HG03095 (cell line): ENCODE measurements at regions not wholly inside any gene's neighbourhood (a gene's known extent, or its start where the extent isn't known, plus 50 kb on each side); places are given as distances from the start of the nearest gene placed in this dataset.
"Not testable (repeated sequence)": the region's sequence is repeated elsewhere in the genome, so short reads cannot be mapped to it uniquely, and the experiment has no call there.

Source experiments
- ATAC-seq: cut with Tn5 transposase; IDR thresholded peaks from one replicate; pipeline ENCODE4 v1.9.1; 2021; ENCODE audit warnings: moderate library complexity; ENCODE audit not compliant: unreplicated experiment

DNA sequence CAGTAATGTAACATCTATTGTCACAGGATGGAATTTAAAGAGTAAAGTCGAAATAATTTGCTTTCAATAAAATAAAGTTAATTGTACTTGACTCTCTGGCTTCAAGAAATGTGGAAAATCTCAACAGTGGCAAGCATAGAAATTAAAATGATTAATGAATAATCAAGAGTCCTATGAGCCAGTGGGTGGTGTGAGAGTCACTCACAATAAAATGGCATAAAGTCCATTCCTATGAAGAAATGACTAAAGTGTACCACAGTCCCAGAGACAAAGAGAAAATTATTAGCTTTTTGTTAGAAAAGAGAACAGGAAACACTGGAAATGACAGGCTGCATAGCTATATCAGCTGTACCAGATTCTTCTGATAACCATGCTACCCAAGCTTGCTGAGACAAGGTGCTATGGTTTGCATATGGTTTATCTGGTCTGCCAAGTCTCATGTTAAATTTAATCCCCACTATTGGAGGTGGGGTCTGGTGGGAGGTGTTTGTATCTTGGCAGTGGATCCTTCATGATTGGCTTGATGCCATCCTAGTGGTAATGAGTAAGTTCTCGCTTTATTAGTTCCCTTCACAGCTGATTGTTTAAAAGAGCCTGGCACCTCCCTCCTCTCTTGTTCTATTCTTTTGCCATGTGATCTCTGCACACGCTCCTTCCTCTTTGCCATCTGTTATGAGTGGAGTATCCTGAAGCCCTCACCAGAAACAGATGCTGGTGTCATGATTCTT is 647.7 kb upstream of the ITGA1 start:
- no peak for ATAC-seq

DNA sequence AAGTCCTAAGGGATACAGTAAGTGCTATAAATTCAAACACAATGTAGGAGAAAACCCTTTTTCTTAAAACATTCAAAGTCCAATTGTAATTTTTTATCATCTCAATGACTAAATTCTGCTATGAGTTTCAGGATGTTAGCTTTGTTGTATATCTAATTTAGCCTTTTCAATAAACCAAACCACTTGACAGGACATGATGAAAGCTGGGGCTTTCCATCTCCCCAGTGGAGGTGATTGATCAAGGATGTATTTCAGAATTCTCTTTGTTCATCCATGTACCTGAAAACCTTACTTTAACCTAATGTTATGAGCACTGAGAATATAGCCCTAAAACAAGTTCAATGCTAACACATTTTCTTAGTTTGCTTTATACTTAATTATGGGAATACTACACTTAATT is 639.0 kb upstream of the ITGA1 start:
- no peak for ATAC-seq

DNA sequence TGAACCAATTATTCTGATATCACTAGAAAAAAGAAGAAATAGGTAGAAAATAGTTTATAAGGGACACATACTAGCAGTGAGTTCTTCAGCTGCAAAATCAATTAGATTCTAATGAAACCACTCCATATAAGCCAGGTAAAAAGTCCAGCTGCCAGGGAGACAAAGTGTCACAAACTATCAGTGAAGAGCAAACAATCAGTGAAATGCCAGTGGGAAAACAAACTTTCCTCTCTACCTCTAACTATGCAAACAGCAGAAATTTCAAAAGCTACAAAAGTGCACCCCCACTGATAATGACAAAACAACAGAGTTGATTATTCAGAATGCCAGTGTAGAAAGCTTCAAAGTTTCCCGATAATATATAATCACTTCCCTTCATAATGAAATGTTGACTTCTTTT is 637.2 kb upstream of the ITGA1 start:
- no peak for ATAC-seq

DNA sequence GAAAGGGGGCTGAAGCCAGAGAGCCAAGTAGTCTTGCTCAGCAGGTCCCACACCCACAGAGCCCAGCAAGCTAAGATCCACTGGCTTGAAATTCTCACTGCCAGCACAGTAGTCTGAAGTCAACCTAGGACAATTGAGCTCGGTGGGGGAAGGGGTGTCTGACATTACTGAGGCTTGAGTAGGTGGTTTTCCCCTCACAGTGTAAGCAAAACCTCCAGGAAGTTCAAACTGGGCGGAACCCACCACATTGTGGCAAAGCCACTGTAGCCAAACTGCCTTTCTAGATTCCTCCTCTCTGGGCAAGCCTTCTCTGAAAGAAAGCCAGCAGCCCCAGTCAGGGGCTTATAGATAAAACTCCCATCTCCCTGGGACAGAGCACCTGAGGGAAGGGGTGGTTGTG is 630.9 kb upstream of the ITGA1 start:
- ATAC-seq, result not testable (repeated sequence)

DNA sequence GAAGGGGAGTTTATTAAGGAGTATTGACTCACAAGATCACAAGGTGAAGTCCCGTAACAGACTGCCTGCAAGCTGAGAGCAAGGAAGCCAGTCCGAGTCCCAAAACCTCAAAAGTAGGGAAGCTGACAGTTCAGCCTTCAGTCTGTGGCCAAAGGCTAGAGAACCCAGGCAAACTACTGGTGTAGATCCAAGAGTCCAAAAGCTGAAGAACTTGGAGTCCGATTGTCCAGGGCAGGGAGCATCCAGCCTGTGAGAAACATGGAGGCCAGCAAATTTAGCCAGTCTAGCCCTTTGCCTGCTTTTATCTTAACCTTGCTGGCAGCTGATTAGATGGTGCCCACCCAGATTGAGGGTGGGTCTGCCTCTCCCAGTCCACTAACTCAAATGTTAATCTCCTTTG is 621.9 kb upstream of the ITGA1 start:
- not testable (repeated sequence) for ATAC-seq

DNA sequence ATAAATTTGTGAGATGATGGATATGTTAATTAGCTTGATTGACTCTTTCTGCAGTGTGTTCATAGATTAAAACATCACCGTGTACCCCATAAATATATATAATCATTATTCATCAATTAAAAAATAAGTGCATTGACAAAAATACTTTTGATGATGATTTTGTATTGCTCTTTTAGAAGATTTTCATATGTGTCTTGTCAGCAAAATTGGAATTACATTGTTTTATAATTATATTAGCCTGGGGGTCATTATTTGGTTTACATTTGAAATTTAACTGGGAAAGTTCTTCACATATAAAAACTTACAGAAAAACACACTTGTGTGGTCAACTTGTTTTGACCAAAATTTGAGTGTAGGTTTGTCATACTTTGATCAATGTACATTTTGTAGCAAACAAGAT is 614.6 kb upstream of the ITGA1 start:
- ATAC-seq, result no peak

DNA sequence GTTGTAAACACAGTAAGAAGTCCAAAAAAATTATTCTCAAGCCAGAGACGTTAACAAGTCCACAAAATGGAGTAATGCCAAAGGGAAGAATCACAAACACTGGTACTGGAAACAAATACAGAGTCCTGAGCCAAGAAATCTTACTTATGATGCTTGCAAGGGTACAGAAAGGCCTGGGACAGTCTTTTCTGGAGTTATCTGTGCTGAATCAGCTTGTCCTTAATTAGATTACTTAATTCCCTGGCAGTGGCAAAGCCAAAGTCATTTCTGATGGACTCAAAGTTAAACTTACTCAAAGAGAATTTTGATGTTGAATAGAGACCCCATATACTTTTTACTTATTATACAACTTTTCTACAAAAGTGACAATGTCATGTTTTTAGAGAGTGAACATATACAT is 610.5 kb upstream of the ITGA1 start:
- ATAC-seq, result no peak

DNA sequence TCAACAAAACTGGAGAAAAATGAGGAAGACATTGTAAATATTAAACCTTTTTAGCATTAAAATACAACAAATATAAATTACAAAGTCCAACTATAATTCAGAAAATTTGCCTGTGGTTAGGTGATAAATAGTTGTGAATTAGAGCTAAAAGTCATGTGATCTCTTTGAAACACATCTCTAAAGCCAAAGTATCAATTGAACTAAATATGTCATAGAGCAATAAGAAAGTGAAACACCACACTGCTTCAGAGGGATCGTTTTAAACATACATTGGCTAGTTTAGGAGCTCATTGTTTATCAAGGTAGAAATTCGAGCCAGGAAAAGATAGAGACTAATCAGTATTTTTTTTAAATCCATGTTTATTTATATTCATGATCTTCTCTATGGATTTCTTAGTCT is 606.3 kb upstream of the ITGA1 start:
- no peak for ATAC-seq

DNA sequence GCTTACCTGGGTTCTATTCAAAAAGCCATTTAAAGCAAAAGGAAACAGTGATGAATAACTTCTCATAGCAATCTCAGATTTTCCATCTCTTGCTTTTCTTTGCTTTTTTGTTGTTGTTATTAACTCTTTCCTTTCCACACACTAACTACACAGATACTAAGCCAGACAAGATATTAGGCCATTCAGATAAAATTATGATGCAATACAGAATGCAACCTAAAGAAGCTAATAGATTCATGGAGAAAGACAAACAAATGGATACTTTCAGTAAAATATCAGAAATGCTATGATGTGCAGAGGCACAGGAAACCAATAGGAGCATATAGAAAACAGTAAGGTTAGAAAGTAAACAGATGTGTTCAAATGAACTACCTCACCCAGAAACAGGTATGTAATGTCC is 597.0 kb upstream of the ITGA1 start:
- ATAC-seq, result no peak

DNA sequence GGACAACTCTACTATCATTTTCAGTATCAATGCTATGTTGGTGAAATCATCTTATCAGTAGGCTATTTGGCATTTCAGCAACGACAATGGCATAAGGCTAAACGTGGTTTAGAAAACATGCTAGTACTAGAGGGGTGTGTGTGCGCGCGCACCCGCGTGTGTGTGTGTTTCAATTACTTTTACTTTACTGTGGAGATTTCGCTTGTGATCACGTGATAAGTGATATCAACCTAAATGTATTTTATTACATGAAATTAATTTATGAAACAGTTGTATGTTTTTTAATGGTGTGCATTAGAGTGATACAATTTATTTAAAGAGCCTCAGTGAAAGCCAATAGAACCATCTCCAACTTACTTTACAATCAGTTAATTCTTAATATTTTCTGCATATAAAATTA is 587.9 kb upstream of the ITGA1 start:
- ATAC-seq, result no peak

DNA sequence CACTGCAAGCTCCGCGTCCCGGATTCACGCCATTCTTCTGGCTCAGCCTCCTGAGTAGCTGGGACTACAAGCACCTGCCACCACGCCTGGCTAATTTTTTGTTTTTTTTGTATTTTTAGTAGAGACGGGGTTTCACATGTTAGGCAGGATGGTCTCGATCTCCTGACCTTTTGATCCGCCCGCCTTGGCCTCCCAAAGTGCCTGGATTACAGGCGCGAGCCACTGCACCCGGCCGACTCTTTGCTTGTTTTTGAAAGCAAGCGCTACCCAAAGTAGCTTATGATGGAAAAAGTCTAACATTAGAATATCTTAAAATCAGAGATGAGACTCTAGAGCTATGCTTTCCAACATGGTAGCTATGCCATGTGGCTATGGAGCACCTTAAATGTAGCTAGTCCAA is 585.5 kb upstream of the ITGA1 start:
- no peak for ATAC-seq

DNA sequence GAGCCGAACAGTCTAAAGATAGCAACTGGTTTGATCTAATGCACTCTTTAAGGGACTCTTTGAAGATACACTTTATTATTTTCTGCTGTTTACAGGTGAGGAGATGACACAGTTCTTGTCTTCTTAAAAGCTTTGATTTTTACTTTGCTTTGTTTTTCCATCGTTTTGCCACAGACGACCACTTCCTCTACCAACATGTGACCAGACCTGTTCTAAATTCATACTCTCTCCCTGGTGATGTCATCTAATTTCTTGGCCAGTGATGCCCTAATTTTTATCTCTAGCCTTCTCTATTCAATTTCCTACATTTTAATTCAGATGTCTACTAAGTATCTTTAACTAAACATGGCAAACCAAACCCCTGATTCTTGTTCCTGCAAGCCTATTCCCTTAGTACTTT is 583.4 kb upstream of the ITGA1 start:
- ATAC-seq, result no peak
